HG03095 (cell line): ENCODE measurements at regions not wholly inside any gene's neighbourhood (a gene's known extent, or its start where the extent isn't known, plus 50 kb on each side); places are given as distances from the start of the nearest gene placed in this dataset.

Experiments used
- ATAC-seq: cut with Tn5 transposase; IDR thresholded peaks from one replicate; pipeline ENCODE4 v1.9.1; 2021; ENCODE audit warnings: moderate library complexity; ENCODE audit not compliant: unreplicated experiment

DNA sequence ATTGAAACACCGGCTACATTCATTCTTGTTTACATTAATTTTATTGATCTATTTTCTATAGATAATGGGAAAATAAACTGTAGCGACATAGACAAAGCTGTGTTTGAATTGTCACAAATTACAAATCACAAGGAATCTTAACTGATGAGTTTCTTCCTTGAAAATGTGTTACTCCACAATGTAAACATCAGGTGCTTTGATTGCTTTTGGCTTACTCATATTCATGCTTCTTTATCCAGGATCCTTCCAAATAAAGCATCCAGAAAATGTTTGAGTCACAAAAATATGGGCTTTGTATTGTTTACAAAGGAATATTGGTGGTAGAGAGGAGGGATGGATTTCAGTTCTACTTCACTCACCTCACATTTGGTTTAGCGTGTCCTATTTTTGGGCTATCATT, 64.0 kb downstream of the BMP2 start:
- ATAC-seq = no peak

DNA sequence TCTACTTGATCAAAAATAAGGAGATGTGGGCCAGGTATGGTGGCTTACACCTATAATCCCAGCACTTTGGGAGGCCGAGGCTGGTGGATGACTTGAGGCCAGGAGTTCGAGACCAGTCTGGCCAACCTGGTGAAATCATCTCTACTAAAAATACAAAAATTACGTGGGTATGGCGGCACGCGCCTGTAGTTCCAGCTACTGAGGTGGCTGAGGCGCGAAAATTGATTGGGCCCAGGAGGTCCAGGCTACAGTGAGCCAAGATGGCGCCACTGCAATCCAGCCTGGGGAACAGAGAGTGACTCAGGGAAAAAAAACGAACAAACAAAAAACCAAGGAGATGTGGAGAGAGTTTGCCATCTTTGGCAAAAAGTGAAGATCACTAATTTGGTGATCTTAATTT, 65.3 kb downstream of the BMP2 start:
- no peak for ATAC-seq

DNA sequence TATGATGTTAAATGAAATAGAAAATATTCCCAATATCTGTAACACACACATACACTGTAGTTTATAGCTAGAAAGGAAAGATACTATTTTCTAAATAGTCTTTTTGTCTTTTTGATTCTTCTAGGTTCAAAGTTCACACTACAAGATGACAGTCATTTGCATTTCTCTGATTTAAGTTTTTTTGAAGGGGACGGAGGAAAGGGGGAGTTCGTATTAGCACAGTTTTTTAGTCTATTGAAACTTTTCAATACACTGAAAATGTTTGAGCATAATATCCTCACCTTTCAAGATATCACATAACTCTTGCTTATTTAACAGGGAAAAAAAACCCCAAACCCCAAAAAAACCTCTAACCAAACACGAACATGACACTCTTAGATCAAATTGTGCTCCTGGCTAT, 68.1 kb downstream of the BMP2 start:
- ATAC-seq = no peak

DNA sequence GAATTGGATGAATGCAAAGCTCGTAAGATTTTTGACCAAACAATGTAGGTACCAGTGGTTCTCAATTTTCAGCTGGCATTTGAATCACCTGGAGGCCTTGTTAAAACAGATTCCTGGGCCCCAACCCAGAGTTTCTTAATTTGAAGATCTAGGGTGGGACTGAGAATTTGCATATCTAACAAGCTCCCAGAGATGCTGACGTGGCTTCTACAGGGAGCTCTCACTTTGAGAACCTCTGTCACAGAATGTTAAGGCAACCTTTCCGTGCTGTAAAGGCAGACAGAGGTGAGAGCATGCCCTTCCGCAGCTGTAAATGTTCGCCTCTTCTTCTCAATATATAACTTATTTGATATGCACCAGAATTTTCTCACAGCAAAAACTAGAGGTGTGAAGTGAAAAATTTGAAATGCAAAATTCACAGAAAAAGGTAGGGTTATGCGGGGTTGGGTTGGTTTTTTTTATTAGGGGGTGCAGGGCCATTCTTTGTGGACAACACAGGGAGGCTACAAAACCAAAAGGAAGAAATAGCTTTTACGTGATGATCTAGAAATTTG, 69.4 kb downstream of the BMP2 start:
- no peak for ATAC-seq

DNA sequence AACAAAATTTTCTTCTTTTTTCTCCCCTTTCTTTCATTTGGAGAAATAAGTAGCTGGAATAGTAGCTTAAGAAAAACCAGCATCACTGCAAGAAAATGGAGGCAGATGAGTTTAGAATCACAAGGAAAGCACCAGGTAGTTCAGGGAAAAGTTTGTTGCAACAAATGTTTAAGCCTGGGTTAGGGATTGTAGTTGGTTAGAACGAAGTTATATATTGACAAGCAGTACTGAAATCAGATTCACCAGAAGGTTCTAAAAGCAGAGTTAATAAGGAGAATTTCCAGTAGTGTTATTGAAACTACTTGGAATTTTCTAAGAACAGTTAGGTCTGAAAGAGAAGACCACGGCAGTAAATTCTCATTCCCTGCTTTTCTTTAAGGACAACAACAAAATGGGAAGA, 70.2 kb downstream of the BMP2 start:
- ATAC-seq = no peak

DNA sequence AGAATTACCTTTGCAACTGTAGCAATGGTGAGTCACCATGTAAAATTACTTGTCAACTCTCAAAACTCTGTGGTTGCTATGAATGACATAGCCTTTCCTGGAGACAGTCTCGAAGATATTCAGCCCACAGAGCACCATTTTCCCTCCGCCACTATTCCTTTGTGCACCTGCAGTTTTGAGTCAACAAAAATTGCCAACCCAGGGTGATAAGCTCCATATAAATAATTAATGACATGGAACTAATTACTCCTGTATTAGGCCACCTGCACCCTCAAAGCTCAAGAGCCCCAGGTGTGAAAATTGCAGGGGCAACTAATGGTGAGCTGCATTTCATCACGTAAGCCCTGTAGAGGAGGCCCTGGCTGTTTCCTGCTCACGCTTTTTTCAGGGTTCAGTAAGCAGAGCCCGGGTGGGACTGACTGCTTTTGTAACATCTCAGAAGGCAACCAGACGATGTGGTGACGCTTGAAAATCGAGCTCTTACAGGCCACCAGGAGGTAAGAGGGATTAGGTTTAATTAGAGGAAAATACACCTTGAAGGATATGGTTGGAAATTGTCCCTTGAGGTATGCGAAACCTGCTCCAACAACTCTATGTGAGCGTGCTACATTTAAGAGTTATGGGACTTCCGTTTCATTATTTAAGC, 70.8 kb downstream of the BMP2 start:
- peak; percentile 82 for ATAC-seq

DNA sequence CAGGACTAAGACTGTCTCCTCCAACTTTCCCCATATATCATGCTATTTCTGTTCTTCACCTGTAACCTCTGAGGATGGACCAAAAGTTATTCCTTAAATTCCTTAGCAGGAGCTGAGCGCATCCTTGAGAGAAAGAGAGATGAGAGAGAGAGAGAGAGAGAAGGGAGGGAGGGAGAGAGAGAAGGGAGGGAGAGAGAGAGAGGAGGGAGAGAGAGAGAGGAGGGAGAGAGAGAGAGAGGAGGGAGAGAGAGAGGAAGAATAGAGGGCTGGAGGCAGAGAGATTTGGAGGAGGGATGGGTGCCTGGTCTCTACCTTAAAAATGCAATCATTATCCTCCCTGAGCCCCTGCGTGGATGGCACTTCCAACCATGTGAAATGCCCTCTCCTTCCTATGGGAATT, 73.6 kb downstream of the BMP2 start:
- no peak for ATAC-seq

DNA sequence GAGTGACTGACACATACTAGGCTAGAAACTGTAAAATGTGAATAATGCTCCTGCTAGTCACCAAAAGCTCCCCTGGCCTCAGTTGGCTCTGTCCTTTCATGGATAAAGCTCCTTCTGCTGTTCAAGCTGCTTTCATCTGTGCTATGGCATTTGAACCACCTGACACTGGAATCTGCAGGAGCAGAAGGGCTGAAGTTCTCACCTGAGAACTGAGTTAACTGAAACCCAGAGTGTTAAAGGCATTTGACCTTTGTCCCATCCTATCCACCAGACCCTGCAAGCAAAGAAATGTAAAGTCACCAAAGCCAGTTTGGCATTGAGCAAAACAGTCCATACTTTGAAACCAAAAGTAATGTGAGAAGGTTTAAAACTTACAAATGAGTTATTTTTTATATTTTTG, 77.7 kb downstream of the BMP2 start:
- no peak for ATAC-seq

DNA sequence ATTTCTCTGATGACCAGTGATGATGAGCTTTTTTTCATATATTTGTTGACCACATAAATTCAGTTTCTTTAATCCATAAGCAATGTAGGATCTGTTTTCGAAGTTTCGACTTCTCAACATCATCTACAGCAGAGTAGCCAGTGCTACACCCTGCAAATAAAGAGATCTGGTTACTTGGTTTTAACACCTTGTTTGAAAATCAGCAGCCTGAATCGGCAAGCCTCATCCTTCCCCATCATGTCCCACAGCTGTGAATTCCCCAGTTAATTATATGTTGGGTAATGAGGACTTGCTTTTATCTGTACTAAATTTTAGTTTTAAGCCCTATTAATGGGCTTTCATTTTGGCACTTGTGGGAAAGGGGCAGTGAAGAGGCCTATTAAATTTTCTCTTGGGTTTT, 80.6 kb downstream of the BMP2 start:
- ATAC-seq = no peak

DNA sequence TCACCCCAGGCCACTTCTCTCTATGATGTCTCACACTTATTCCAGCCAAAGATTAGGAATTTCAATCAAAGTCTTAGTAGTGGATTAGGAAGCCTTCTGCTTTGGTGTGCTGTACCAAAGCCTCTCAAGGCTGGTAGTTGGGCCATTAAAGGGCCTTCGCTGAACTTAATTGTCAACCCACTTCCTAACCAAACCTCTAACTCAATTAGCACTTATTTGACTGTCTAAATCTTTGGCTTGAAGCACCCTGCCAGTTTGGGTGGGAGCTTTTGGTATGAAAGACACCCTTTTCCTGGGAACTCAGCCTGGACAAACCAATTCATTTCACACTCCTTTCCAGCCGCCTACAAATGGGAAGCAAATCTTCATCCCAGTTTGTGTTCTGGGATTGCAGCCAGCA, 81.5 kb downstream of the BMP2 start:
- ATAC-seq = no peak

DNA sequence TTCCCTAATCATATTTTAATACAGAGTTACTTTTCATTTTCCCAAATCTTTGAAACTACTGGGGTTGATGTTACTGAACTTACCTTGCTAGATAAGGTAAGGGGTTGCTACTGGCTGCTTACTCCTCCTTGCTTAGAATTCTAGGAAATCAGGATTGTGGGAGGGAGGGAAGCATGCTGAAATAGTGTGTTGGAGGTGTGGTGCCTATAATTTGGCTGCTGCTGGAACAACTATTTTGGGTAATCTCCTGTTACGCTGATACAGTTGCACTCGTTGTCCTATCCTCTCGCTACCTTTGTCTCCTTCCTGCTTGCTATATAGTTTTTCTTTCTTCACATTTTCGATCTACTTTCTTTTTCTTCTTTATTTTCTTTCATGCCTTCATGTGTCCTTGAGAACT, 83.7 kb downstream of the BMP2 start:
- ATAC-seq = no peak

DNA sequence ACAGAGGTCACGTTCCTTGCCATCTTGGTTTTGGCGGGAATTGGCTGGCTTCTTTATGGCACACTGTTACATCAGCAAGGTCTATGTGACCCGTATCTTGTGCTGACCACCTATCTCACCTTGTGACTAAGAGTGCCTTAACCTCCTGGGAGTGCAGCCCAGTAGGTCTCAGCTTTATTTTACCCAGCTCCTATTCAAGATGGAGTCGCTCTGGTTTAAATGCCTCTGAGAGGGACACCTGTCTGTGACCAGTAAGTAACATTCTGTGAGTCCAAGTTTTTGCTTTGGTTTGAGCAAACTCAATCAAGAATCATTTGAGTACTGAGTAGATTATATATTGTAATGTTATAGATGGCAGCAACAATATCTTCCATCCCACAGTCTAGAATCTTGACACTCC, 85.0 kb downstream of the BMP2 start:
- ATAC-seq = no peak

DNA sequence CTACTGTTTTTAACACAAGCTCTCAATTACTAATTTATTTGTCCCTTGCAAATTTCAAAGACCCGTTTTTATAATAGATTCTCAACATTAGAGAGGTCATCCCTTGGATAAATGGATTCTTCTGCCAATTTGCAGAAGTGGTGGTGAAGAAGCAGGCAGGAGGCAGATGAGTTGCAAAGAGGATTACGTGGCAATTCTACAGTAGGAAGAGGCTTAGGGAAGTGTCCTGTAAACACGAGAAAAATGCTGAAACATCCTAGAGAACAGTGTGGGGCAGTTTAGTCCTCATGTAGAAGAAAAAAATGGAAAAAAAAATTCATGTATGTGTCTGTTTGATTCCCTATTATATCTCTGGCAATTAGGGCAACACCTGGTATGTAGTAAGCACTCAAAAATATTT, 87.6 kb downstream of the BMP2 start:
- no peak for ATAC-seq

DNA sequence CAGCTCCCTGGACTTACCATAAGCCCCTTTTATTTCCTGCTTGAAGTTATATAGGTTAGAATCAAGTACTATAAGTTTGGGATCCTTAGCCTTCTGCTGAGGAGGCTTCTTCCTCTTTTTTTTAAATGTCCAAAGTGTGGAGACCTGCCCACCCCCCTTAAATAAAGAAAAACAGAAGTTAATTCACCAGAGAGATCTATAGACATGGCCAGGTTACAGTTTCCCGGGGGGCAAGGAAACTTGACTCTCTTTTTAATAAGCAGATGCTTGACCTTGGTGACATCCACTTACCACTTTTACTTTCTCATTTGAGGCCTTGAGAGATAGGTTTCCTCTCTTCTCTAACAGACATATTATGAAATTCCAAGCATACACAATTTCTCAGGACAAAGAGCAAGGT, 88.3 kb downstream of the BMP2 start:
- ATAC-seq = no peak

DNA sequence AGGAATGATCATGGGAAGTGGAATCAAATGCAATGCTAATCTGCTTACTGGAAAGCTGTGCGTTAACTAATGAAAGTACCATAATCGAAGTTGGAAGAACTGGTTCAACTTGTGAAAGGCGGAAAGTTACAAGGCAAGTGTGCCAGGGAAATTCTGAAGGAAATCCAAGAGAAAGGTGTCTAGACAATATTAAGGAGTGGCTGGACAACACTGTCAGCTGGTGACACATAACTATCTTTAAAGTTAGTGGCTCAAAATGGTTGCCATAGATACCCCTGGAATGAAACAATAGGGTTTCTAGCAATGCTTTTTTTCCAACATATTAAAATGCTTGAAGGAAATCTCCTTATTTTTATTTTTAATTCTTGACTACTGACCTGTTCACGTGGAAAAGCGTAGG, 90.4 kb downstream of the BMP2 start:
- ATAC-seq = no peak

DNA sequence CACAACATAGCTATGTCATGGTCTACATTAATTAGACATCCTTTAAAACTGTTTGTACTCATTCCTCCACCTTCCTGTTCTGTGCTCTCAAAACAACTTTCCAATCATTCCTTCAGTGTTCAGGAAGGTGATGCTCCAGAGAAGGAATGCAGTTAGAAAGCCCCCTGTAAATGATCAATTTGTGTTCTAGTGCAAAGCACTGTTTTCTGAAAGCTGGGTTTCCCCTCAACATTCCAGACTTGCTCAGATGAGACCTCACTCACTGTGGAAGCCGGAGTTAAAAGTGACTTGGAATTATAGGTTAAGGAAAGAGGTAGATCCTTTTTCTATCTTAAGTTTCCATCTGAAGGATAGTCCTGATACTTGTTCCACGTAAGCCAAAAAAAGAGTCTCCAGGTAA, 95.9 kb downstream of the BMP2 start:
- no peak for ATAC-seq

DNA sequence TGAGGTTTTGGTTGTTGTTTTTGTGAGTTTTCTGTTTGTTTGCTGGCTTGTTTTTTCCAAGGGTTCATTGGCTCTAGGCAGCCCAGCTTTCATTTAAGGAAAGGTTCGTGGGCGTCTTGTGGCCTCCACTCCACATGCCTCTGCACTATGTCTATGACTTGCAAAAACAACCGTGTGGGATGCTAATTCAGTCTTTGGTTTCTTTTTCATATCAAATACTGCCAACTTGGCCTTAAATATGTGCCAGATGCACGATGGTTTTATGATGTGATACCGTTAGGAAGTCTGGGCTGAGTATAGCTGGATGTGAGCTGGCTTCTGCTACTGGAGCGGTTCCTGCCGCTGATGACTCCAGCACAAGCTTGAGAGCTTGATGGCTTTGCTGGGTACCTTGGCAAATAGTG, 96.3 kb downstream of the BMP2 start:
- no peak for ATAC-seq

DNA sequence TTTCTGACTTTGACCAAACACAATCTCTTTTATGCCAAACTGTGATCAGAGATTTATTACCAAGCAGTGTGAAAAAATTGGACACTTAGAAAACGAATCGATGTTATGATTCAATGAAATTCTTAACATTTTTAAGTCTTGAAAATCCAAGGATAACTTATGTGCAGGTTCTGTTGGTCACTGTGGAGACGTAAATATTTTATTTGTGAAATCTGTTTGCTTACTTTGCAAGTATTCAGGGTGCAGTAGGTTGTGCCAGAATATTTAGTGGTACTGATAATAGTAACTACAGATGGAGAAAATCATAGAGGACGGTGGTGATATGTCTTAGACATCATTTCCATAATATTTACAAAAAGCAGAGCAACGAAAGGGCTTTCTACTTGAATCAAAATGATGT, 97.3 kb downstream of the BMP2 start:
- no peak for ATAC-seq

DNA sequence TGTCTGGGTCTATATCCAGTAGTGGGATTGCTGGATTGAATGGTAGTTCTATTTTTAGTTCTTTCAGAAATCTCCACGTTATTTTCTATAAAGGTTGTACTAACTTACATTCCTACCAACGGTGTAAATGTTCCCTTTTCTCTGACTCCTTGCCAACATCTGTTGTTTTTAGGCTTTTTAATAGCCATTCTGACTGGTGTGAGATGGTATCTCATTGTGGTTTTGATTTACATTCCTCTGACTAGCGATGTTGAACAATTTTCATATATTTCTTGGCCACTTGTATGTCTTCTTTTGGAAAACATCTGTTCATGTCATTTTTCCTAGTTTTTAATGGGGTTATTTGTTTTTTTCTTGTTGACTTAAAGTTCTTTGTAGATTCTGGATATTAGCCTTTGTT, 99.3 kb downstream of the BMP2 start:
- ATAC-seq = no peak

DNA sequence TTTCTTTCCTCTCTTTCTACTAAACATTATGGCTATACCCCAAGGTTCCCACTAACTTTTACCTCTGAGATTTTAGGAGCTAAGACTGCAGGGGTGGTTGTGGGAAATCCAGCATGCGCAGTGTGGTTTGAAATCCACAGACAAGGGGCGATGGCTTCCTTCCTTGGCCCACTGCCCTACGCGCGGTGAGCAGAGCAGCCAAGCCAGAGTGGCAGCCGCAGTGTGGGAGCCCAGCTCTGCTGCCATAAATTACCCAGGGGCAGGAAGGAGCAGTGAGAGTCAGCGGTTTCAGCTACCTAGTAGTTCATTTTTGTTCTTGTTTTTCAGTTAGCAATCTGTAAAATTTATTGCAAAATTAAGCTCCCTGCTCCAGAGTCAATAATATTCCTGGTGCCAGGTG, 101.4 kb downstream of the BMP2 start:
- ATAC-seq = no peak

DNA sequence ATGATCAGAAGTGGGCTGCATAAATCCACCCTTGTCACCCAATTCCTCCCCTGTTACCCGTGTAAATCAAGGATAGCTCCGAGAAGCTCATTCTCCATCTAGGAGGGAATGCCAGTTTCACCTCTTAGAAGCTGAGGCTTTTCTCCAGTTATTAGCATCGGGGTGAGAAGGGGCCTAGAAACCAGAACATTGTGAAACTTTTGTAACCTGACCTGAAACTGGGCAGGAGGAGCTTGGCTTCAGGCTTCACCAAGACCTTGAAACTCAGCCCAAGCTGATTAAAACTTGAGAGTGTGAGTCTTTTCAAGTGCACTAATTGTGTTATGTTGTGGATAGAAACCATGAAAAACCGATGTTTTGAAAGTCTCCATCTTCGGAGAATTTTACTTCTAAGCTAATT, 103.1 kb downstream of the BMP2 start:
- no peak for ATAC-seq

DNA sequence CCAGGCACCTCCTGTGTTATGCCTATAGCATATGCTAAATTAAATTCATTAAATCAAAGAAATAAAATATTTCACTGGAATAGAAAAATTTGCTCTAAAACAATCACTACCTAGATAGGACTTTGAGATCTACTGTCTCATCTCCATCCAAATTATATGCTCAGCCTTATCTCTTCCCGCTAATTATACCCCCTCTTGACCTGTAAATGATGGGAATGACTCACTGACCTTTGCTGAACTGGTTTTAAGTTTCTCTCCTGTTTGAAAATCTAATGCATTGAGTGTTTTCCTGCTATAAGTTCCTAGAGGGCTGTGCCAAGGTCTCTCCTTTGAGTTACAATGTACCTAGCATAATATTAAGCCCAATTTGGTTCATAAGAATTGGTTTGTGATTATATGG, 110.1 kb downstream of the BMP2 start:
- no peak for ATAC-seq

DNA sequence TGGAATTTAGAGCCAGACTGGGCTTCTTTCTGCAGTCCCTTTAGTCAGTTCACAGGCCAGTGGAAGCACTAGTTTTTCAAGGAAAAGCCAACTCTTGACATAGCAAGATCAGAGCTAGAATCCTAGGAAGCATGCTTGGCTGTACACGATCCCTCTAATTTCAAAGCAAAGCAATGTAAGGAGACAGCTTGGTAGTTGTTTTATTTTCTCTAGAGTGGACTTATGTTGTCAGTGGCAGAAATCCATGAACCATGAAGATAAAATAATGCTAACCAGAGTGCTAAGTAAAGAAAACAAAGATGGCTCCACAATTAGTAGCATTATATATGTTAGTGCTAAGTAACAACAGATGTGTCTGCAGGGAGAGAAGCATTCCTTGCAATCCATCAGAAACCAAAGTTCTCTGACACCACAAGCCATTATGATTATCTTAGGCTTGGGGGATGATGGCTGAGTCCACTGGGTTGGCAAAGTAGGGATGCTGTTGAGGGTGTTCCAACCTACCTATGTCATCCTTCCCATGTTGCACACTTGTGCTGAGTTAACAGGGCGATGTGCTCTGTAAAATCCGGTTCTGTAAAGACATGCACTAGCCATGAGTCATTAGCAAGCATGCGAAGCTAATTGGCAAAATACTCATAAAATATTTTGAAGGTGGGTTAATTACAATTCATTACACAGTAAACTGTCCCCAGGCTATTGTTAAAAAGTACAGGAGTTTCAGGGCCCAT, 115.2 kb downstream of the BMP2 start:
- no peak for ATAC-seq
